SK-N-SH treated with all-trans-retinoic acid at 6 μM for 48 hours (cell line): ENCODE measurements at regions not wholly inside any gene's neighbourhood (a gene's known extent, or its start where the extent isn't known, plus 50 kb on each side); places are given as distances from the start of the nearest gene placed in this dataset.

ENCODE experiments used
- ARNTL ChIP-seq: fragments of 450-650 bp; formaldehyde crosslinking; IDR thresholded peaks from 2 replicates; pipeline ENCODE4 v1.5.0; 2020; ENCODE audit warnings: low read depth, mild to moderate bottlenecking, moderate library complexity, borderline replicate concordance
- CREB5 ChIP-seq: fragments of 250-450 bp; sonication (Bioruptor Pico); IDR thresholded peaks from 2 replicates; pipeline ENCODE4 v1.5.1; 2020; ENCODE audit warnings: low read depth, mild to moderate bottlenecking, moderate library complexity
- ESRRG ChIP-seq: fragments of 250-450 bp; sonication (Bioruptor Pico); IDR thresholded peaks from 2 replicates; pipeline ENCODE4 v1.6.1; 2021; ENCODE audit warnings: mild to moderate bottlenecking
- GLIS3 ChIP-seq: fragments of 250-450 bp; sonication (Bioruptor Pico); IDR thresholded peaks from 2 replicates; pipeline ENCODE4 v1.5.0; 2020; ENCODE audit warnings: mild to moderate bottlenecking, moderate library complexity
- OSR1 ChIP-seq: fragments of 250-450 bp; sonication (Bioruptor Pico); IDR thresholded peaks from 2 replicates; pipeline ENCODE4 v1.8.0; 2022; ENCODE audit warnings: moderate library complexity, mild to moderate bottlenecking, inconsistent platforms
- PATZ1 ChIP-seq: fragments of 250-450 bp; sonication (Bioruptor Pico); IDR thresholded peaks from 2 replicates; pipeline ENCODE4 v1.8.0; 2020; ENCODE audit warnings: mild to moderate bottlenecking, moderate library complexity, borderline replicate concordance
- POU6F1 ChIP-seq: fragments of 250-450 bp; sonication (Bioruptor Pico); IDR thresholded peaks from 2 replicates; pipeline ENCODE4 v1.8.0; 2021; ENCODE audit warnings: low read depth, mild to moderate bottlenecking, moderate library complexity, borderline replicate concordance
- RARB ChIP-seq: fragments of 250-450 bp; sonication (Bioruptor Pico); IDR thresholded peaks from 2 replicates; pipeline ENCODE4 v1.8.0; 2021; ENCODE audit warnings: mild to moderate bottlenecking, moderate library complexity
- TCF4 ChIP-seq: fragments of 250-450 bp; sonication (Bioruptor Pico); IDR thresholded peaks from 2 replicates; pipeline ENCODE4 v1.8.0; 2021; ENCODE audit warnings: mild to moderate bottlenecking, moderate library complexity, borderline replicate concordance
- TOX ChIP-seq: fragments of 250-450 bp; sonication (Bioruptor Pico); IDR thresholded peaks from 2 replicates; pipeline ENCODE4 v1.8.0; 2021; ENCODE audit warnings: mild to moderate bottlenecking, moderate library complexity, borderline replicate concordance
- ZC3H10 ChIP-seq: fragments of 250-450 bp; sonication (Bioruptor Pico); IDR thresholded peaks from 2 replicates; pipeline ENCODE4 v1.5.1; 2021; ENCODE audit warnings: mild to moderate bottlenecking, moderate library complexity
- ZFP3 ChIP-seq: fragments of 250-450 bp; sonication (Bioruptor Pico); IDR thresholded peaks from 2 replicates; pipeline ENCODE4 v1.5.0; 2020; ENCODE audit warnings: mild to moderate bottlenecking, moderate library complexity
- ZNF70 ChIP-seq: fragments of 450-650 bp; formaldehyde crosslinking; IDR thresholded peaks from 2 replicates; pipeline ENCODE4 v1.5.0; 2020; ENCODE audit warnings: mild to moderate bottlenecking, moderate library complexity

- TF ChIP-seq POU6F1 (CRISPR knock-in tag) (no peak), CREB5 (no peak), ZFP3 (no peak), ZC3H10 (CRISPR knock-in tag) (no peak), GLIS3 (CRISPR knock-in tag) (no peak), PATZ1 (no peak), TOX (no peak), ARNTL (CRISPR knock-in tag) (no peak), TCF4 (CRISPR knock-in tag) (no peak), ESRRG (no peak), ZNF70 (no peak), OSR1 (no peak), RARB (CRISPR knock-in tag) (no peak)
Measured at GRCh38 chr9:25254051-25254450, 424.2 kb downstream of the TUSC1 start.
